Mesendoderm (in vitro differentiated cells): ENCODE measurements at regions not wholly inside any gene's neighbourhood (a gene's known extent, or its start where the extent isn't known, plus 50 kb on each side); places are given as distances from the start of the nearest gene placed in this dataset.

ENCODE experiments used
- DNase-seq: peaks from one replicate; pipeline ENCODE4 v3.0.0; 2013
- H2AK5ac ChIP-seq: 2 replicates; pipeline ENCODE4 v1.6.1; 2013; ENCODE audit warnings: low read length, inconsistent platforms
- H2BK120ac ChIP-seq: 2 replicates; pipeline ENCODE4 v1.6.1; 2013; ENCODE audit warnings: low read depth, mild to moderate bottlenecking, low read length, moderate library complexity, mixed read lengths
- H2BK15ac ChIP-seq: replicated peaks from 2 replicates; pipeline ENCODE4 v1.6.1; 2013; ENCODE audit warnings: low read depth, mild to moderate bottlenecking, moderate library complexity
- H2BK5ac ChIP-seq: 2 replicates; pipeline ENCODE4 v1.6.1; 2013; ENCODE audit warnings: low read length, inconsistent platforms
- H3K18ac ChIP-seq: 2 replicates; pipeline ENCODE4 v1.6.1; 2013; ENCODE audit warnings: mild to moderate bottlenecking, low read length, mixed read lengths
- H3K23ac ChIP-seq: one replicate; pipeline ENCODE4 v1.6.1; 2013; ENCODE audit warnings: low read length
- H3K27ac ChIP-seq: 2 replicates; pipeline ENCODE4 v1.5.1; 2013; ENCODE audit warnings: low read depth, mild to moderate bottlenecking, inconsistent platforms, low read length, moderate library complexity
- H3K27me3 ChIP-seq: 2 replicates; pipeline ENCODE4 v1.6.1; 2013; ENCODE audit warnings: low read length, control low read depth, mild to moderate bottlenecking, inconsistent platforms; ENCODE audit not compliant: insufficient read depth, poor library complexity
- H3K36me3 ChIP-seq: 2 replicates; pipeline ENCODE4 v1.6.1; 2013; ENCODE audit warnings: low read length, inconsistent platforms; ENCODE audit not compliant: control insufficient read depth, insufficient read depth
- H3K4ac ChIP-seq: one replicate; pipeline ENCODE4 v1.6.1; 2013; ENCODE audit warnings: low read depth, mild to moderate bottlenecking, low read length, moderate library complexity
- H3K4me1 ChIP-seq: 2 replicates; pipeline ENCODE4 v1.6.1; 2013; ENCODE audit warnings: low read depth, low read length, inconsistent platforms; ENCODE audit not compliant: control insufficient read depth
- H3K4me2 ChIP-seq: 2 replicates; pipeline ENCODE4 v1.6.1; 2013; ENCODE audit warnings: low read length
- H3K4me3 ChIP-seq: 2 replicates; pipeline ENCODE4 v1.5.1; 2013; ENCODE audit warnings: mild to moderate bottlenecking, low read length
- H3K56ac ChIP-seq: one replicate; pipeline ENCODE4 v1.6.1; 2013; ENCODE audit warnings: low read length
- H3K79me1 ChIP-seq: 2 replicates; pipeline ENCODE4 v1.6.1; 2013; ENCODE audit warnings: low read length, inconsistent platforms
- H3K79me2 ChIP-seq: 2 replicates; pipeline ENCODE4 v1.6.1; 2013; ENCODE audit warnings: mild to moderate bottlenecking, low read length; ENCODE audit not compliant: control insufficient read depth, insufficient read depth
- H3K9ac ChIP-seq: 2 replicates; pipeline ENCODE4 v1.6.1; 2013; ENCODE audit warnings: low read length, inconsistent platforms
- H4K5ac ChIP-seq: one replicate; pipeline ENCODE4 v1.6.1; 2013; ENCODE audit warnings: low read length
- H4K8ac ChIP-seq: one replicate; pipeline ENCODE4 v1.6.1; 2013; ENCODE audit warnings: low read depth, mild to moderate bottlenecking, control low read depth, low read length, moderate library complexity
- WGBS: extraction: QIAGEN DNeasy Blood & Tissue Kit; methylation state at CpG from one replicate; pipeline ENCODE4 v1.1.7; 2013; ENCODE audit warnings: low lambda C conversion rate, missing lambda C conversion rate; ENCODE audit not compliant: insufficient coverage; ENCODE audit errors: extremely low coverage; 5-methylcytosine and 5-hydroxymethylcytosine counted together

GRCh38 chr1:55592122-55592521, 377.0 kb upstream of the USP24 start:
- Histone ChIP-seq H3K4me2 (no peak overlapping the region), H2BK120ac (no peak overlapping the region), H3K23ac (no peak overlapping the region), H3K79me1 (no peaks in the 10 kb centered on the region), H4K5ac (no peak overlapping the region), H3K79me2 (no peaks in the 10 kb centered on the region), H3K27me3 (no peaks in the 10 kb centered on the region), H3K56ac (no peak overlapping the region), H2BK5ac (no peak overlapping the region), H3K9ac (no peak overlapping the region), H2BK15ac (no peak overlapping the region), H3K18ac (no peak overlapping the region), H3K4me1 (no peaks in the 10 kb centered on the region), H3K4ac (no peak overlapping the region), H3K36me3 (no peaks in the 10 kb centered on the region), H3K4me3 (no peak overlapping the region), H3K27ac (no peak overlapping the region), H4K8ac (no peak overlapping the region), H2AK5ac (no peak overlapping the region)
- WGBS, result no CpG with 5 or more reads among the region's 2 CpGs
- no peak for DNase-seq

GRCh38 chr1:55589671-55590297, 374.6 kb upstream of the USP24 start:
- no peak overlapping the region for H3K23ac ChIP-seq
- no peak overlapping the region for H2BK15ac ChIP-seq
- H3K27ac ChIP-seq, result no peak overlapping the region
- H3K9ac ChIP-seq, result no peak overlapping the region
- no peak for DNase-seq
- H3K4me1 ChIP-seq, result peaks cover 1% of the 10 kb centered on the region
- no peak overlapping the region for H3K56ac ChIP-seq
- H3K18ac ChIP-seq, result no peak overlapping the region
- H3K4me3 ChIP-seq, result no peak overlapping the region
- no peaks in the 10 kb centered on the region for H3K27me3 ChIP-seq
- H2BK5ac ChIP-seq, result no peak overlapping the region
- no CpG with 5 or more reads among the region's 7 CpGs for WGBS
- H3K4ac ChIP-seq, result no peak overlapping the region
- H2BK120ac ChIP-seq, result no peak overlapping the region
- H3K36me3 ChIP-seq, result no peaks in the 10 kb centered on the region
- H3K4me2 ChIP-seq, result no peak overlapping the region
- H3K79me2 ChIP-seq, result no peaks in the 10 kb centered on the region
- H4K8ac ChIP-seq, result no peak overlapping the region
- H3K79me1 ChIP-seq, result no peaks in the 10 kb centered on the region
- H2AK5ac ChIP-seq, result no peak overlapping the region
- no peak overlapping the region for H4K5ac ChIP-seq

GRCh38 chr1:55588309-55588708, 373.1 kb upstream of the USP24 start:
- no CpG with 5 or more reads among the region's 2 CpGs for WGBS
- Histone ChIP-seq H3K4me2 (no peak overlapping the region), H2AK5ac (no peak overlapping the region), H2BK15ac (no peak overlapping the region), H2BK5ac (no peak overlapping the region), H3K27me3 (no peaks in the 10 kb centered on the region), H3K4me3 (no peak overlapping the region), H3K27ac (no peak overlapping the region), H4K5ac (no peak overlapping the region), H4K8ac (no peak overlapping the region), H3K79me2 (no peaks in the 10 kb centered on the region), H3K4ac (no peak overlapping the region), H3K18ac (no peak overlapping the region), H3K4me1 (peaks cover 4% of the 10 kb centered on the region), H3K36me3 (no peaks in the 10 kb centered on the region), H3K56ac (no peak overlapping the region), H3K9ac (no peak overlapping the region), H3K79me1 (no peaks in the 10 kb centered on the region), H3K23ac (no peak overlapping the region), H2BK120ac (no peak overlapping the region)
- no peak for DNase-seq

- Histone ChIP-seq H3K4me3 (no peak overlapping the region), H2BK120ac (no peak overlapping the region), H3K23ac (no peak overlapping the region), H4K5ac (no peak overlapping the region), H3K4ac (no peak overlapping the region), H3K36me3 (no peaks in the 10 kb centered on the region), H3K79me1 (no peaks in the 10 kb centered on the region), H2AK5ac (no peak overlapping the region), H3K56ac (no peak overlapping the region), H4K8ac (no peak overlapping the region), H3K18ac (no peak overlapping the region), H3K27me3 (no peaks in the 10 kb centered on the region), H2BK15ac (no peak overlapping the region), H3K9ac (no peak overlapping the region), H3K4me1 (peaks cover 4% of the 10 kb centered on the region), H3K27ac (no peak overlapping the region), H3K79me2 (no peaks in the 10 kb centered on the region), H3K4me2 (no peak overlapping the region), H2BK5ac (no peak overlapping the region)
- no peak for DNase-seq
- WGBS, result no CpG with 5 or more reads among the region's 3 CpGs
Observed at GRCh38 chr1:55586771-55587170, 371.6 kb upstream of the USP24 start.

- Histone ChIP-seq H3K23ac (no peak overlapping the region), H3K9ac (no peak overlapping the region), H2BK120ac (no peak overlapping the region), H3K27me3 (no peaks in the 10 kb centered on the region), H3K4ac (no peak overlapping the region), H2BK5ac (no peak overlapping the region), H3K56ac (no peak overlapping the region), H3K4me3 (no peak overlapping the region), H3K79me1 (no peaks in the 10 kb centered on the region), H3K36me3 (no peaks in the 10 kb centered on the region), H3K79me2 (no peaks in the 10 kb centered on the region), H3K27ac (no peak overlapping the region), H3K4me1 (peaks cover 4% of the 10 kb centered on the region), H3K18ac (no peak overlapping the region), H2AK5ac (no peak overlapping the region), H4K5ac (no peak overlapping the region), H3K4me2 (no peak overlapping the region), H4K8ac (no peak overlapping the region), H2BK15ac (no peak overlapping the region)
- WGBS, result no CpG with 5 or more reads among the region's 3 CpGs
- no peak for DNase-seq
Observed at GRCh38 chr1:55585402-55585792, 370.2 kb upstream of the USP24 start.
